HepG2 (cell line): ENCODE measurements at regions not wholly inside any gene's neighbourhood (a gene's known extent, or its start where the extent isn't known, plus 50 kb on each side); places are given as distances from the start of the nearest gene placed in this dataset.
A peak's percentile ranks its signal among the peaks of the same experiment; 100 is the strongest.

Experiments used
- ATAC-seq: fragments of 200-7000 bp; cut with Tn5 transposase; 3 replicates; pipeline ENCODE4 v1.9.1; 2020; ENCODE audit warnings: mild to moderate bottlenecking, moderate library complexity
- BruUV-seq: library from RNA; stranded (reverse); fragments of 400-500 nt; replicated peaks from 2 replicates; lab custom pipeline; 2021; lab: Mats Ljungman, UMichigan
- CTCF ChIA-PET: fragments of 300-600 bp; formaldehyde crosslinking; extraction: SDS; loops from one replicate; lab custom pipeline; 2021; ENCODE audit warnings: low total read pairs, inconsistent platforms, low intra/inter-chr PET ratio; lab: Yijun Ruan, JAX
- POLR2A ChIA-PET: fragments of 350-600 bp; sonication (Branson Sonifier 250); formaldehyde crosslinking; loops from one replicate; lab custom pipeline; 2020; ENCODE audit warnings: antibody characterized with exemption, inconsistent platforms; lab: Yijun Ruan, JAX
- DNase-seq: peaks from one replicate; pipeline ENCODE4 v3.0.0-alpha.2; 2015; ENCODE audit warnings: low spot score
- FAIRE-seq: peaks from 3 replicates; lab custom pipeline; 2011; peaks lifted over from hg19 to GRCh38; lab: Jason Lieb, UNC
- H2AFZ ChIP-seq: one replicate; pipeline ENCODE4 v1.6.1; 2011; ENCODE audit warnings: low read length, inconsistent platforms
- H3K27ac ChIP-seq: fragments of 300-600 bp; 3 replicates; pipeline ENCODE4 v1.8.0; 2011; ENCODE audit warnings: mixed run types, mild to moderate bottlenecking, mixed read lengths, low read length, inconsistent platforms; ENCODE audit not compliant: insufficient read depth; ENCODE audit errors: extremely low read length
- H3K27me3 ChIP-seq, 2 experiments: fragments of 200-600 bp in 1 of 2; 2 replicates in 1 of 2; 3 replicates in 1 of 2; pipeline versions ENCODE4 v1.6.0 to v1.8.0; 2011; ENCODE audit warnings: low read length in 2 of 2, mild to moderate bottlenecking in 2 of 2, moderate library complexity in 2 of 2, inconsistent platforms in 1 of 2; ENCODE audit not compliant: insufficient read depth in 2 of 2, control insufficient read depth in 1 of 2
- H3K36me3 ChIP-seq, 2 experiments: fragments of 200-600 bp in 1 of 2; replicated peaks in 1 of 2; 2 replicates in 1 of 2; 3 replicates in 1 of 2; pipeline versions ENCODE4 v1.5.1 to v1.8.0; 2011; ENCODE audit warnings: low read length in 2 of 2, inconsistent platforms in 1 of 2; ENCODE audit not compliant: insufficient read depth in 2 of 2, control insufficient read depth in 1 of 2
- H3K4me1 ChIP-seq: 2 replicates; pipeline ENCODE4 v1.5.1; 2012; ENCODE audit warnings: low read length, inconsistent platforms; ENCODE audit not compliant: insufficient read depth
- H3K4me2 ChIP-seq: 2 replicates; pipeline ENCODE4 v1.6.0; 2011; ENCODE audit warnings: low read depth, low read length, inconsistent platforms
- H3K4me3 ChIP-seq, 3 experiments: fragments of 200-600 bp in 1 of 3; sonication (generic), shearing (Covaris generic) in 1 of 3; replicated peaks in 1 of 3; 2 replicates each; pipeline ENCODE4 v1.5.1; 2011 to 2016; ENCODE audit warnings: low read length in 3 of 3, inconsistent platforms in 2 of 3, low read depth in 2 of 3, mild to moderate bottlenecking in 2 of 3, control low read depth in 1 of 3, mixed read lengths in 1 of 3; ENCODE audit not compliant: insufficient read depth in 1 of 3
- H3K79me2 ChIP-seq: one replicate; pipeline ENCODE4 v1.6.1; 2011; ENCODE audit warnings: low read length, inconsistent platforms; ENCODE audit not compliant: insufficient read depth
- H3K9ac ChIP-seq: 2 replicates; pipeline ENCODE4 v1.6.0; 2011; ENCODE audit warnings: mild to moderate bottlenecking, low read depth, low read length, inconsistent platforms; ENCODE audit not compliant: insufficient read depth
- H3K9me3 ChIP-seq: 2 replicates; pipeline ENCODE4 v1.5.1; 2012; ENCODE audit warnings: mild to moderate bottlenecking, low read length
- H4K20me1 ChIP-seq: 2 replicates; pipeline ENCODE4 v1.6.0; 2011; ENCODE audit warnings: inconsistent platforms, mild to moderate bottlenecking, low read length, moderate library complexity; ENCODE audit not compliant: insufficient read depth
- LCORL ChIP-seq, 2 experiments: fragments of 450-650 bp in 1 of 2; sonication (generic) in 1 of 2; formaldehyde crosslinking in 1 of 2; IDR thresholded peaks; 2 replicates each; pipeline versions ENCODE4 v1.5.0 to v1.6.1; 2017 to 2020; ENCODE audit warnings: antibody characterized with exemption in 1 of 2, missing genetic modification reagents in 1 of 2
- ZNF275 ChIP-seq: sonication (generic); formaldehyde crosslinking; IDR thresholded peaks from 2 replicates; pipeline ENCODE4 v1.8.0; 2022; ENCODE audit warnings: missing genetic modification reagents, mild to moderate bottlenecking, inconsistent platforms, borderline replicate concordance
- WGBS: methylation state at CpG from one replicate; pipeline ENCODE4 v1.1.6; 2017; ENCODE audit warnings: low lambda C conversion rate; 5-methylcytosine and 5-hydroxymethylcytosine counted together
- in situ Hi-C: cut with HindIII; loops from 2 replicates; pipeline ENCODE4 v1.10.0; 2017; ENCODE audit warnings: low pct_unique_long_range_greater_than_20kb; ENCODE audit not compliant: extremely low pct_ligation_motif_present
- intact Hi-C: fragments of 100-400 bp; cut with micrococcal nuclease; formaldehyde crosslinking; loops from one replicate; pipeline ENCODE4 v1.10.0; 2022; ENCODE audit not compliant: unreplicated experiment

GRCh38 chr9:94005272-94005901, 50.2 kb upstream of the BARX1 start:
- intact Hi-C loops (no loop called here), in situ Hi-C loops (no loop called here)
- ATAC-seq: no peak
- ChIA-PET POLR2A (no interaction called here), CTCF (no interaction called here)
- Histone ChIP-seq H4K20me1 (no peaks in the 10 kb centered on the region), H3K9ac (no peak overlapping the region), H3K27me3 (peaks cover 0 to 8% of the 10 kb centered on the region in 2 experiments; a peak in 1 of 5 replicates), H3K27ac (no peak overlapping the region), H3K79me2 (no peaks in the 10 kb centered on the region), H3K4me3 (no peak overlapping the region), H3K4me2 (no peak overlapping the region), H3K4me1 (no peaks in the 10 kb centered on the region), H3K36me3 (no peaks in the 10 kb centered on the region), H2AFZ (no peak overlapping the region), H3K9me3 (no peaks in the 10 kb centered on the region)
- peak; percentile 95 for TF ChIP-seq LCORL (IDR thresholded peaks at IDR 0.05)
- no peak for TF ChIP-seq LCORL (CRISPR knock-in tag; IDR thresholded peaks at IDR 0.05)
- TF ChIP-seq ZNF275 (CRISPR knock-in tag): no peak
- no peak for FAIRE-seq
- 25% methylated on average over 3 of the region's 3 CpGs for WGBS
- DNase-seq: no peak
- no TSS peak for BruUV-seq
